Lower leg skin (tissue), 3 donors: ENCODE measurements at regions not wholly inside any gene's neighbourhood (a gene's known extent, or its start where the extent isn't known, plus 50 kb on each side); places are given as distances from the start of the nearest gene placed in this dataset.

Experiments used
- CTCF ChIP-seq, 3 donors: fragments of 450-650 bp; IDR thresholded peaks; one replicate each; pipeline ENCODE4 v1.5.1; 2016; ENCODE audit warnings: antibody characterized with exemption in 3 of 3, mild to moderate bottlenecking in 3 of 3, moderate library complexity in 2 of 3
- POLR2A ChIP-seq, 2 donors: fragments of 450-650 bp; IDR thresholded peaks; one replicate each; pipeline ENCODE4 v1.6.1; 2016 to 2017; ENCODE audit warnings: antibody characterized with exemption in 2 of 2, mild to moderate bottlenecking in 1 of 2, moderate library complexity in 1 of 2

- TF ChIP-seq CTCF (IDR thresholded peaks at IDR 0.05): no peak
- no peak for TF ChIP-seq POLR2A (IDR thresholded peaks at IDR 0.05)
These were observed 203.6 kb downstream of the TRIM29 start for GRCh38 chr11:119934267-119934666.
